SK-N-SH (cell line): ENCODE measurements at regions not wholly inside any gene's neighbourhood (a gene's known extent, or its start where the extent isn't known, plus 50 kb on each side); places are given as distances from the start of the nearest gene placed in this dataset.

Experiments
- CTCF ChIA-PET: fragments of 300-600, 350-600 bp; formaldehyde crosslinking; extraction: SDS; loops from one replicate; lab custom pipeline; 2021; lab: Yijun Ruan, JAX
- POLR2A ChIA-PET: fragments of 350-600 bp; sonication (Branson Sonifier 250); formaldehyde crosslinking; extraction: SDS; loops from one replicate; lab custom pipeline; 2020; ENCODE audit warnings: antibody characterized with exemption, inconsistent platforms; lab: Yijun Ruan, JAX
- DNase-seq: peaks from one replicate; pipeline ENCODE4 v3.0.0; 2012
- H2AFZ ChIP-seq: fragments of 200-600 bp; sonication (generic); 2 replicates; pipeline ENCODE4 v1.8.1; 2016; ENCODE audit warnings: antibody characterized with exemption, mild to moderate bottlenecking, low read depth
- H3F3A ChIP-seq: fragments of 200-600 bp; sonication (generic); replicated peaks from 2 replicates; pipeline ENCODE3; 2016; ENCODE audit warnings: antibody characterized with exemption, mild to moderate bottlenecking; ENCODE audit not compliant: insufficient read depth
- H3K27ac ChIP-seq, 2 experiments: fragments of 200-500 bp in 1 of 2; fragments of 200-600 bp in 1 of 2; sonication (Bioruptor generic) in 1 of 2; sonication (generic), shearing (Covaris generic) in 1 of 2; 2 replicates each; pipeline versions ENCODE4 v1.5.1 to v1.6.1; 2014 to 2016; ENCODE audit warnings: low read depth in 2 of 2, inconsistent platforms in 1 of 2, low read length in 1 of 2, mild to moderate bottlenecking in 1 of 2, mixed read lengths in 1 of 2
- H3K27me3 ChIP-seq: fragments of 200-600 bp; sonication (generic), shearing (Covaris generic); 2 replicates; pipeline ENCODE4 v1.6.1; 2016; ENCODE audit warnings: mixed run types; ENCODE audit not compliant: insufficient read depth
- H3K36me3 ChIP-seq, 2 experiments: fragments of 200-500 bp in 1 of 2; fragments of 200-600 bp in 1 of 2; sonication (Bioruptor generic) in 1 of 2; sonication (generic) in 1 of 2; replicated peaks in 1 of 2; 2 replicates each; pipeline versions ENCODE3 to v1.5.1; 2014 to 2016; ENCODE audit warnings: low read length in 1 of 2, mild to moderate bottlenecking in 1 of 2; ENCODE audit not compliant: insufficient read depth in 2 of 2, control insufficient read depth in 1 of 2
- H3K4me1 ChIP-seq, 2 experiments: fragments of 200-500 bp in 1 of 2; fragments of 200-600 bp in 1 of 2; sonication (Bioruptor generic) in 1 of 2; sonication (generic), shearing (Covaris generic) in 1 of 2; 2 replicates each; pipeline versions ENCODE4 v1.5.1 to v1.6.1; 2014 to 2016; ENCODE audit warnings: low read depth in 1 of 2, low read length in 1 of 2, mixed run types in 1 of 2; ENCODE audit not compliant: insufficient read depth in 2 of 2, control insufficient read depth in 1 of 2
- H3K4me2 ChIP-seq: fragments of 200-600 bp; sonication (generic), shearing (Covaris generic); 2 replicates; pipeline ENCODE4 v1.6.1; 2017; ENCODE audit warnings: mixed run types
- H3K4me3 ChIP-seq, 2 experiments: fragments of 200-500 bp in 1 of 2; fragments of 200-600 bp in 1 of 2; sonication (Bioruptor generic) in 1 of 2; sonication (generic), shearing (Covaris generic) in 1 of 2; 2 replicates each; pipeline versions ENCODE4 v1.5.1 to v1.8.1; 2014 to 2016; ENCODE audit warnings: low read depth in 2 of 2, inconsistent platforms in 1 of 2, low read length in 1 of 2, mild to moderate bottlenecking in 1 of 2, mixed read lengths in 1 of 2, moderate library complexity in 1 of 2
- H3K79me2 ChIP-seq: fragments of 200-600 bp; sonication (generic); 2 replicates; pipeline ENCODE4 v1.8.1; 2017; ENCODE audit warnings: mild to moderate bottlenecking; ENCODE audit not compliant: insufficient read depth
- H3K9ac ChIP-seq: fragments of 200-600 bp; sonication (generic); 2 replicates; pipeline ENCODE4 v1.6.1; 2017; ENCODE audit warnings: mixed run types
- H3K9me2 ChIP-seq: fragments of 200-600 bp; sonication (generic); 2 replicates; pipeline ENCODE4 v1.6.1; 2017; ENCODE audit warnings: mixed run types
- H3K9me3 ChIP-seq: fragments of 200-600 bp; sonication (generic); 2 replicates; pipeline ENCODE4 v1.6.1; 2017; ENCODE audit warnings: mixed run types, mild to moderate bottlenecking, moderate library complexity
- H4K20me1 ChIP-seq: fragments of 200-600 bp; sonication (generic); 2 replicates; pipeline ENCODE4 v1.6.1; 2017; ENCODE audit warnings: mild to moderate bottlenecking, mixed run types; ENCODE audit not compliant: insufficient read depth
- CTCF ChIP-seq: fragments of 200-600 bp; sonication (generic); IDR thresholded peaks from 2 replicates; pipeline ENCODE4 v1.6.1; 2017; ENCODE audit warnings: antibody characterized with exemption, mild to moderate bottlenecking, moderate library complexity
- ELF1 ChIP-seq: IDR thresholded peaks from 2 replicates; pipeline ENCODE4 v1.4.0; 2012
- EZH2phosphoT487 ChIP-seq: fragments of 200-600 bp; sonication (generic); IDR thresholded peaks from 2 replicates; pipeline ENCODE4 v1.6.1; 2017; ENCODE audit warnings: low read depth, mixed run types, mild to moderate bottlenecking, antibody characterized with exemption, moderate library complexity, borderline replicate concordance
- FOXJ3 ChIP-seq: sonication (generic); formaldehyde crosslinking; IDR thresholded peaks from 2 replicates; pipeline ENCODE4 v1.5.1; 2020; ENCODE audit warnings: mild to moderate bottlenecking, missing genetic modification reagents
- FOXM1 ChIP-seq: IDR thresholded peaks from 2 replicates; pipeline ENCODE4 v1.4.0; 2012; ENCODE audit warnings: low read depth, mild to moderate bottlenecking
- GATA2 ChIP-seq: sonication (generic); formaldehyde crosslinking; IDR thresholded peaks from 2 replicates; pipeline ENCODE4 v1.5.0; 2020; ENCODE audit warnings: mild to moderate bottlenecking, missing genetic modification reagents
- MAX ChIP-seq: IDR thresholded peaks from 2 replicates; pipeline ENCODE4 v1.4.0; 2012; ENCODE audit warnings: low read depth
- POLR2AphosphoS5 ChIP-seq: IDR thresholded peaks from 2 replicates; pipeline ENCODE4 v1.6.1; 2012; ENCODE audit warnings: low read depth, low read length
- RCOR1 ChIP-seq: fragments of 150-350 bp; IDR thresholded peaks from 2 replicates; pipeline ENCODE4 v1.6.1; 2017; ENCODE audit warnings: antibody characterized with exemption, low read length
- TEAD4 ChIP-seq: IDR thresholded peaks from 2 replicates; pipeline ENCODE4 v1.4.0; 2012; ENCODE audit warnings: mild to moderate bottlenecking, borderline replicate concordance; ENCODE audit not compliant: insufficient read depth
- ZBTB33 ChIP-seq: IDR thresholded peaks from 2 replicates; pipeline ENCODE4 v1.4.0; 2012; ENCODE audit warnings: low read depth, borderline replicate concordance
- WGBS: methylation state at CpG from one replicate; pipeline ENCODE4 v1.1.6; 2017; ENCODE audit warnings: low lambda C conversion rate; 5-methylcytosine and 5-hydroxymethylcytosine counted together

- no peak for TF ChIP-seq FOXJ3 (CRISPR knock-in tag)
- TF ChIP-seq POLR2AphosphoS5: no peak
- TF ChIP-seq TEAD4: no peak
- no peak for TF ChIP-seq MAX
- no peak for TF ChIP-seq EZH2phosphoT487
- TF ChIP-seq ZBTB33: no peak
- TF ChIP-seq GATA2 (CRISPR knock-in tag): no peak
Measured at GRCh38 chr3:193782276-193782647, 189.3 kb downstream of the OPA1 start (continued).

- no peak overlapping the region for H3K4me3 ChIP-seq
- no peaks in the 10 kb centered on the region for H3K9me2 ChIP-seq
- H3K4me2 ChIP-seq: no peak overlapping the region
- DNase-seq: no peak
- peaks cover 18 to 34% of the 10 kb centered on the region in 2 experiments; a peak in 3 of 4 replicates for H3K4me1 ChIP-seq
- TF ChIP-seq FOXM1 (no peak), ELF1 (no peak), CTCF (no peak), RCOR1 (no peak), GATA2 (CRISPR knock-in tag) (no peak)
- no peaks in the 10 kb centered on the region; the same call in 1 of the 2 replicates for H3K9me3 ChIP-seq
- peaks cover 2% of the 10 kb centered on the region for H3F3A ChIP-seq
- 94% methylated on average over 2 of the region's 3 CpGs for WGBS
- no peaks in the 10 kb centered on the region for H4K20me1 ChIP-seq
- no peaks in the 10 kb centered on the region for H3K79me2 ChIP-seq
- ChIA-PET POLR2A (no interaction called here), CTCF (interaction anchor here (1.0 to 13.1 kb wide), 6 partner anchors 16 to 551 kb away, joined by 3 to 246 read pairs (median 5); no protein-coding TSS in a partner anchor)
- H3K36me3 ChIP-seq: no peaks in the 10 kb centered on the region
- no peak overlapping the region for H2AFZ ChIP-seq
- no peak overlapping the region for H3K9ac ChIP-seq
- H3K27me3 ChIP-seq: peaks cover 15% of the 10 kb centered on the region; the same call in 1 of the 2 replicates
- H3K27ac ChIP-seq: no peak overlapping the region
Measured at GRCh38 chr3:193782747-193783146, 189.7 kb downstream of the OPA1 start.
